LNCAP (cell line): ENCODE measurements at regions not wholly inside any gene's neighbourhood (a gene's known extent, or its start where the extent isn't known, plus 50 kb on each side); places are given as distances from the start of the nearest gene placed in this dataset.

Source experiments
- CTCF ChIP-seq: fragments of 450-650 bp; IDR thresholded peaks from 2 replicates; pipeline ENCODE4 v1.5.1; 2017; ENCODE audit warnings: mild to moderate bottlenecking

- no peak for TF ChIP-seq CTCF
Observed at GRCh38 chr2:241948299-241948897, 78.9 kb downstream of the RTP5 start.

- TF ChIP-seq CTCF: no peak
Observed at GRCh38 chr2:241948901-241949735, 79.6 kb downstream of the RTP5 start.

GRCh38 chr2:241949736-241950412, 80.3 kb downstream of the RTP5 start:
- no peak for TF ChIP-seq CTCF

- peak; percentile 82 for TF ChIP-seq CTCF
Observed at GRCh38 chr2:241950413-241951315, 81.1 kb downstream of the RTP5 start.

GRCh38 chr2:241951316-241951700, 81.8 kb downstream of the RTP5 start:
- no peak for TF ChIP-seq CTCF

- TF ChIP-seq CTCF: no peak
Observed at GRCh38 chr2:241951920-241952319, 82.4 kb downstream of the RTP5 start.

- TF ChIP-seq CTCF: no peak
Observed at GRCh38 chr2:241952816-241953215, 83.3 kb downstream of the RTP5 start.
